Omental fat pad (tissue), 3 donors: ENCODE measurements at regions not wholly inside any gene's neighbourhood (a gene's known extent, or its start where the extent isn't known, plus 50 kb on each side); places are given as distances from the start of the nearest gene placed in this dataset.

Experiments used
- ATAC-seq: fragments of 150-250 bp; one replicate; pipeline ENCODE4 v1.9.1; 2016; ENCODE audit warnings: mild to moderate bottlenecking, moderate library complexity; ENCODE audit not compliant: low FRiP score
- DNase-seq: peaks from one replicate; pipeline ENCODE4 v3.0.0-alpha.2; 2019; ENCODE audit warnings: low spot score
- TF ChIP-seq, protein P1 (sequence below), 3 donors: fragments of 450-650 bp; IDR thresholded peaks; one replicate each; pipeline ENCODE4 v1.5.1; 2016 to 2017; ENCODE audit warnings: antibody characterized with exemption in 3 of 3, mild to moderate bottlenecking in 3 of 3, moderate library complexity in 2 of 3

- TF ChIP-seq, protein P1, sequence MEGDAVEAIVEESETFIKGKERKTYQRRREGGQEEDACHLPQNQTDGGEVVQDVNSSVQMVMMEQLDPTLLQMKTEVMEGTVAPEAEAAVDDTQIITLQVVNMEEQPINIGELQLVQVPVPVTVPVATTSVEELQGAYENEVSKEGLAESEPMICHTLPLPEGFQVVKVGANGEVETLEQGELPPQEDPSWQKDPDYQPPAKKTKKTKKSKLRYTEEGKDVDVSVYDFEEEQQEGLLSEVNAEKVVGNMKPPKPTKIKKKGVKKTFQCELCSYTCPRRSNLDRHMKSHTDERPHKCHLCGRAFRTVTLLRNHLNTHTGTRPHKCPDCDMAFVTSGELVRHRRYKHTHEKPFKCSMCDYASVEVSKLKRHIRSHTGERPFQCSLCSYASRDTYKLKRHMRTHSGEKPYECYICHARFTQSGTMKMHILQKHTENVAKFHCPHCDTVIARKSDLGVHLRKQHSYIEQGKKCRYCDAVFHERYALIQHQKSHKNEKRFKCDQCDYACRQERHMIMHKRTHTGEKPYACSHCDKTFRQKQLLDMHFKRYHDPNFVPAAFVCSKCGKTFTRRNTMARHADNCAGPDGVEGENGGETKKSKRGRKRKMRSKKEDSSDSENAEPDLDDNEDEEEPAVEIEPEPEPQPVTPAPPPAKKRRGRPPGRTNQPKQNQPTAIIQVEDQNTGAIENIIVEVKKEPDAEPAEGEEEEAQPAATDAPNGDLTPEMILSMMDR (IDR thresholded peaks at IDR 0.05): no peak
- ATAC-seq (no peak), DNase-seq (no peak)
These were observed 50.8 kb upstream of the TGM3 start for GRCh38 chr20:2244993-2245392.

GRCh38 chr20:2245637-2246036 lies 50.2 kb upstream of the TGM3 start:
- DNase-seq (no peak), ATAC-seq (no peak)
- TF ChIP-seq, protein P1 (IDR thresholded peaks at IDR 0.05): no peak
